ENCODE measurements at regions not wholly inside any gene's neighbourhood (a gene's known extent, or its start where the extent isn't known, plus 50 kb on each side); places are given as distances from the start of the nearest gene placed in this dataset.
A peak's percentile ranks its signal among the peaks of the same experiment; 100 is the strongest.

DNA sequence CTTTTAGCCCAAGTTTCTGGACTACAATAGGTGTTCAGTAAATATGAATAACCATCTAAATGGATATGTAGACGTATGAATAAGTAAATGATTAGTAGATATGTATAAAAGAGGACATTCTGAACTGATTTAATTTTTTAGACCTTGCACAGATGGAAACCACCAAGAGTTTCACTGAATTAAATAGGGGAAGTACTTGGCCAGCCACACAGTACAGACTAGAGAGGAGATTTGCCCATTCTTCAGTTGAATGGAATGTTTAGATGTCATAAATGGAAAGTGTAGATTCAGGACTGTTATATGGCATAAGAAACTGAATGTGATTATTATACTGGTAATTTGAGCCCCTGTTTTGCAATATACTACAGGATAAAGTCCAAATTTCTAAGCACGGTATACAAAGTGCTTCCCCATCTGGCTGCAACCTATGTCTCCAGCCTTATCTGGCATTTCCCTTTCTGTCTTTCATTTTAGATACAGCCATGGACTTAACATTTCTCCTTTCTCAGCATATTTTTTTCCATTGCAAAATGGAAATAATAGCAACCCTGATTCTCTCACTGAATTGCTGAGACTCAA lies 137.8 kb upstream of the HS3ST1 start:
- no peak for TF ChIP-seq CTCF (conservative IDR thresholded peaks at IDR 0.05; ENCODE audit: low read depth, low read length)
- H3K4me3 ChIP-seq (ENCODE audit: low read depth, low read length), result no peak overlapping the region
- no peak for DNase-seq (ENCODE audit: low read depth)

DNA sequence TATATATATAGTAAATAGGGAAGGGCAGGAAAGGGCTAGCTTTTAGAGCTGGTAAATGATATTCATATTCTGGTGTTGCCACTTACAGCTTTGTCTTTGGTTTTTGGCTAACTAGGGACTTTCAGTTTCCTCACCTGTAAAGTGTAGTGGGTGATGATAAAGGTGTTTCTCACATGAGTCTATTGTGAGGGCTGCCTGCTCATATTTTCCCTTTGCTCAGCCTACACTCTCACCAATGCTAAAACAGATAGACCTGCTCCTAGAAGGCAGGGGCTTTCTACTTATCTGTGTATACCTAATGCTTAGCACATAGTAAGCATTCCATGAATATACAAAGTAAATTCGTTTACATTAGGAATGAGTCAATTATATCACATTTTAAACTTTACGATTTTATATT lies 137.2 kb upstream of the HS3ST1 start:
- no peak overlapping the region for H3K4me3 ChIP-seq (ENCODE audit: low read depth, low read length)
- no peak for DNase-seq (ENCODE audit: low read depth)
- no peak for TF ChIP-seq CTCF (conservative IDR thresholded peaks at IDR 0.05; ENCODE audit: low read depth, low read length)

- TF ChIP-seq CTCF (conservative IDR thresholded peaks at IDR 0.05; ENCODE audit: low read depth, low read length), result no peak
- DNase-seq (ENCODE audit: low read depth), result no peak
- no peak overlapping the region for H3K4me3 ChIP-seq (ENCODE audit: low read depth, low read length)
Observed at GRCh38 chr4:11565213-11565612, 136.5 kb upstream of the HS3ST1 start.

DNA sequence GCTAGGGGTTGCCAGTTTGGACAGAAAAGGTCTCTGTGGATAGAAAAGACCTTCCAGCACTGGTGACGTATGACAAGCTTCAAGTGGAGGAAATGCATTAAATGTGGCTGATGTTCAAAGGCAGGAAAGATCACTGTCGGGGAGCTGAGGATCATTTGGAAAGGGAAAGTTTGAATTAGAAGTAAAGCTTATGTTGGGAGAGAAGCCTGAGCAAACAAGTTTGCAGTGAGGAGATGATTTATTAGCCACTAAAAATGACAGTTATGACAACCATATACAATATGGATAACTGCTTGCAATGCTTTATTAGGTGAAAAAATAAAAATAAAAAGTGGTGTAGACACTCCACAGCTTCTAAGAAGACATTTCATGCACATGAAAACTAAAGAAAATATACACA lies 135.3 kb upstream of the HS3ST1 start:
- DNase-seq (ENCODE audit: low read depth), result no peak
- no peak overlapping the region for H3K4me3 ChIP-seq (ENCODE audit: low read depth, low read length)
- no peak for TF ChIP-seq CTCF (conservative IDR thresholded peaks at IDR 0.05; ENCODE audit: low read depth, low read length)

- no peak for DNase-seq (ENCODE audit: low read depth)
- no peak overlapping the region for H3K4me3 ChIP-seq (ENCODE audit: low read depth, low read length)
- TF ChIP-seq CTCF (conservative IDR thresholded peaks at IDR 0.05; ENCODE audit: low read depth, low read length), result no peak
Observed at GRCh38 chr4:11549525-11549924, 120.8 kb upstream of the HS3ST1 start.

DNA sequence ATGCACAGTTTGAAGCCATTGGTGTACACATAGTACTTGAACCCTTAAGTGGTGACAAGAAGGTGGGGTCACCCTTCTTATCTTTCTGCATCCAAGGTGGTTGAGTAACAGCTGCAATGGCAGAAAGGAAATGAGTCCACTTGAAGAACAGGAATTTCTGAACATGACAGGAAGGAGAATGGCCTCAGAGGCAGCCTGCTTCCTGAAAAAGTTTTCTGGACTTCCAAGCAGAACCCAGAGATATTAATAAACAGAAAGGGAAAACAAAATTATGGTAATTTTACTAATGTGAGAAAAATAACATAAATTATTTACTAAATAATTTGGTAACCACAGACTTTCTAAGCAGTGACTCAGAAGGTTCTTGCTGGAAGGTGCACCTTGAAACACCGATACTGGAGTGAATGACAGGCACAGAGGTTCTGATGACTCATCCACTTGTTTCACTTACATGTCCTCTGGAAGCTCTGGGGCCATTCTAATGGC lies 119.9 kb upstream of the HS3ST1 start:
- no peak overlapping the region for H3K4me3 ChIP-seq (ENCODE audit: low read depth, low read length)
- no peak for TF ChIP-seq CTCF (conservative IDR thresholded peaks at IDR 0.05; ENCODE audit: low read depth, low read length)
- DNase-seq (ENCODE audit: low read depth), result peak; percentile 75

Measured in epithelial cell of proximal tubule (primary cell).